ENCODE measurements at regions not wholly inside any gene's neighbourhood (a gene's known extent, or its start where the extent isn't known, plus 50 kb on each side); places are given as distances from the start of the nearest gene placed in this dataset.

- Histone ChIP-seq H3K9me3 (ENCODE audit: control insufficient read depth, insufficient read depth, low read length) (0 out of 2 replicates have a peak, but pooled peaks cover under 1% of the 10 kb centered on the region), H3K4me1 (ENCODE audit: control insufficient read depth, insufficient read depth, low read length) (no peaks in the 10 kb centered on the region), H3K27ac (ENCODE audit: low read depth, low read length) (no peak overlapping the region), H3K27me3 (ENCODE audit: control insufficient read depth, insufficient read depth, low read length) (no peaks in the 10 kb centered on the region), H3K9ac (ENCODE audit: low read depth, low read length) (no peak overlapping the region), H3K4me3 (ENCODE audit: low read depth, low read length) (no peak overlapping the region), H3K36me3 (ENCODE audit: control insufficient read depth, insufficient read depth, low read length) (no peaks in the 10 kb centered on the region)
Observed at GRCh38 chr7:12518920-12519681, 51.4 kb upstream of the SCIN start.

DNA sequence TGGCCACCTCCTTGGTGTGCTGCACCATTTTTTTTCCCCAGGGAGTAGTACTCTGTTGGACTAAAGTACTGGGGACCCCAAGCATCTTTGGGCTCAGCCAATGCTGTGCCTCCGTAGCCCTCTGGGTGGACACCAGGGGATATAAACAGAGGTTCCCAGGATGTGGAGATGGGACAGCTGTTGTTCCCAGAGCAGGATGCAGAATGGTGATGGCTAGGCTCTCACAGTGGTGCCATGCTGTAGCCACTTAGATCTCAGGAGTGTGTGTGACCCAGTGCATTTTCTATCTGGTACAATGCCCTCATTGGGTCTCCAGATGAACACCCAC is 50.9 kb upstream of the SCIN start:
- H3K9me3 ChIP-seq (ENCODE audit: control insufficient read depth, insufficient read depth, low read length) = no peaks in the 10 kb centered on the region
- no peak overlapping the region for H3K27ac ChIP-seq (ENCODE audit: low read depth, low read length)
- no peak overlapping the region for H3K9ac ChIP-seq (ENCODE audit: low read depth, low read length)
- no peaks in the 10 kb centered on the region for H3K4me1 ChIP-seq (ENCODE audit: control insufficient read depth, insufficient read depth, low read length)
- H3K27me3 ChIP-seq (ENCODE audit: control insufficient read depth, insufficient read depth, low read length) = no peaks in the 10 kb centered on the region
- no peak overlapping the region for H3K4me3 ChIP-seq (ENCODE audit: low read depth, low read length)
- no peaks in the 10 kb centered on the region for H3K36me3 ChIP-seq (ENCODE audit: control insufficient read depth, insufficient read depth, low read length)

Data from HUES48 (cell line).